ENCODE measurements at regions not wholly inside any gene's neighbourhood (a gene's known extent, or its start where the extent isn't known, plus 50 kb on each side); places are given as distances from the start of the nearest gene placed in this dataset.

- TF ChIP-seq EP300 (IDR thresholded peaks at IDR 0.05; ENCODE audit: borderline replicate concordance in 1 of 2, low read depth in 2 of 2, low read length in 2 of 2) = no peak
Observed at GRCh38 chr20:18979132-18979531, 165.5 kb downstream of the SCP2D1 start (continued).

Measured in H1 (cell line).